Lower leg skin (tissue), 3 donors: ENCODE measurements at regions not wholly inside any gene's neighbourhood (a gene's known extent, or its start where the extent isn't known, plus 50 kb on each side); places are given as distances from the start of the nearest gene placed in this dataset.

Source experiments
- POLR2A ChIP-seq, 2 donors: fragments of 450-650 bp; IDR thresholded peaks; one replicate each; pipeline ENCODE4 v1.6.1; 2016 to 2017; ENCODE audit warnings: antibody characterized with exemption in 2 of 2, mild to moderate bottlenecking in 1 of 2, moderate library complexity in 1 of 2
- TF ChIP-seq, protein P1 (sequence below), 3 donors: fragments of 450-650 bp; IDR thresholded peaks; one replicate each; pipeline ENCODE4 v1.5.1; 2016; ENCODE audit warnings: antibody characterized with exemption in 3 of 3, mild to moderate bottlenecking in 3 of 3, moderate library complexity in 2 of 3

DNA sequence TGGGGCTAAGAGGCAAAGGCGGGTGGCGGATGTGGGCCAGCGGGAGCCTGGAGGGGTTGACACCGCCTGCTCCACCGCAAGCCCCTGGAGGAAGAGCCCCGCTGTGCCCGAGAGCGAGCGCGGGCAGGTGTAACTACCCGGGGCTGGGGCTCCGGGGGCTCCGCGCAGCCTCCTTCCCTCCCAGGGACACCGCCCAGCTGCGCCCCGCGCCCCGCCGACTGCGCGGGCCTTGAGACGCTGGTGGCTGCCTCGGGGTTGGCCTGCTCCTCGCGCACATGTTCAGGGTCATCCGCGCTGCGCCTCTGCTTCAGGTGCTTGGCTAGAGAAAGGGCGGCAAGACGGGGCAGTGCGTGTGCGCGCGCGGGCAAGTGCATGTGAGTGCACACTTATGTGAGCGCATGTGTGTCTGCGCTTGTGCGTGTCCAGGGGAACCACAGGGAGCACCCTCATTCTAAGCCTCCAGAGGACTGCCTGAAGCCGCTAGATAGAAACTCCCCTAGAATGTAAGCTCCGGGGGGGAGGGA lies 197.5 kb upstream of the TMEM45B start:
- no peak for TF ChIP-seq POLR2A (IDR thresholded peaks at IDR 0.05)
- TF ChIP-seq, protein P1, sequence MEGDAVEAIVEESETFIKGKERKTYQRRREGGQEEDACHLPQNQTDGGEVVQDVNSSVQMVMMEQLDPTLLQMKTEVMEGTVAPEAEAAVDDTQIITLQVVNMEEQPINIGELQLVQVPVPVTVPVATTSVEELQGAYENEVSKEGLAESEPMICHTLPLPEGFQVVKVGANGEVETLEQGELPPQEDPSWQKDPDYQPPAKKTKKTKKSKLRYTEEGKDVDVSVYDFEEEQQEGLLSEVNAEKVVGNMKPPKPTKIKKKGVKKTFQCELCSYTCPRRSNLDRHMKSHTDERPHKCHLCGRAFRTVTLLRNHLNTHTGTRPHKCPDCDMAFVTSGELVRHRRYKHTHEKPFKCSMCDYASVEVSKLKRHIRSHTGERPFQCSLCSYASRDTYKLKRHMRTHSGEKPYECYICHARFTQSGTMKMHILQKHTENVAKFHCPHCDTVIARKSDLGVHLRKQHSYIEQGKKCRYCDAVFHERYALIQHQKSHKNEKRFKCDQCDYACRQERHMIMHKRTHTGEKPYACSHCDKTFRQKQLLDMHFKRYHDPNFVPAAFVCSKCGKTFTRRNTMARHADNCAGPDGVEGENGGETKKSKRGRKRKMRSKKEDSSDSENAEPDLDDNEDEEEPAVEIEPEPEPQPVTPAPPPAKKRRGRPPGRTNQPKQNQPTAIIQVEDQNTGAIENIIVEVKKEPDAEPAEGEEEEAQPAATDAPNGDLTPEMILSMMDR (IDR thresholded peaks at IDR 0.05), result no peak
